Fibroblast of skin of scalp (primary cell): ENCODE measurements at regions not wholly inside any gene's neighbourhood (a gene's known extent, or its start where the extent isn't known, plus 50 kb on each side); places are given as distances from the start of the nearest gene placed in this dataset.
"Not testable (repeated sequence)": the region's sequence is repeated elsewhere in the genome, so short reads cannot be mapped to it uniquely, and the experiment has no call there.

Experiments used
- DNase-seq: peaks from one replicate; pipeline ENCODE4 v3.0.0-alpha.2; 2013

DNA sequence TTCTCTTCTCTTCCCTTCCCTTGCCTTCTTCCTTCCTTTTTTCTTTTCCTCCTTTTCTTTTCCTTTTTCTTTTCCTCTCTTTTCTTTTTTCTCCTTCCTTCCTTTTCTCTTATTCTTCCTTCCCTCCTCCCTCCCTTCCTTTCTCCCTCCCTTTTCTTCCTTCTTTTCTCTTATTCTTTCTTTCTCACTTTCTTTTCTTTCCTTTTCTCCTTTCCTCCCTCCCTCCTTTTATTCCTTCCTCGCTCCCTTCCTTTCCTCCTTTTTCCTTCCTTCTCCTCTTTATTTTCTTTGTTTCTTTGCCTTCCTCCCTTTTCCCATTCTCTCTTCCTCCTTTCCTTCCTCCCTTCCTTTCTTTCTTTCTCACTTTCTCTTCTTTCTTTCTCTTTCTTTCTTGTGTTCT is 146.1 kb downstream of the ZNF92 start:
- DNase-seq = not testable (repeated sequence)

DNA sequence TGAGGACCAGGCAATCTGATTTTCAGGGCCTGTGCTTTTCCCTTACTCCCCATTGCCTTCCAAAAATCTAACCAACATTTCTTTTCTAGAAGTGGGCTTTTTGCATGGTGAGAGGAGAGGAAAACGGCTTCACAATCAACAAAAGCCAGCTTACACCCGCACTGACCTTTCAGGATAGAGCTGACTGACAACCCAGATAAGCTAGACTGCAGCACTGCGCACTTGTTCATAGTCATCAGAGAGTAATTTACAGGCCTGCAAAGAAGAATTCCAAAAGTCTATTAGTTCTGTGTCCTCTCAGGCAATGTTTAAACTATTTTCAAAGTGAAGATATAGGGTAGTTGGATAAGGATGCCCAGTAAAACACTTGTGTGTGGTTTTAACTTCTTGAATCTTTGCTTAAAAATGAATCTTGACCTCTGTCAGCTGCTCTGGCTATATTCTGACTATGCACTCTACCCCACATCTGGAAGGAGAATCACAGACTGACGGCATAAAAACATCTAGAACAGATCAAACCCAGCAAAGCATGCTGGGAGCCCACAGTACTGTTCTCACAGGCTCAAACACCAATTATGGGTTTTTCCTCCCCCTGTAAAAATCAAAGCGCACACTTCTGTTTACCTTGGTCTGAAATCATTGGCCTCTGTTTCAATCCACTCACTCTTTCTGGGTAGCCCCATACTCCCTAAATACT is 172.0 kb downstream of the ZNF92 start:
- not testable (repeated sequence) for DNase-seq

DNA sequence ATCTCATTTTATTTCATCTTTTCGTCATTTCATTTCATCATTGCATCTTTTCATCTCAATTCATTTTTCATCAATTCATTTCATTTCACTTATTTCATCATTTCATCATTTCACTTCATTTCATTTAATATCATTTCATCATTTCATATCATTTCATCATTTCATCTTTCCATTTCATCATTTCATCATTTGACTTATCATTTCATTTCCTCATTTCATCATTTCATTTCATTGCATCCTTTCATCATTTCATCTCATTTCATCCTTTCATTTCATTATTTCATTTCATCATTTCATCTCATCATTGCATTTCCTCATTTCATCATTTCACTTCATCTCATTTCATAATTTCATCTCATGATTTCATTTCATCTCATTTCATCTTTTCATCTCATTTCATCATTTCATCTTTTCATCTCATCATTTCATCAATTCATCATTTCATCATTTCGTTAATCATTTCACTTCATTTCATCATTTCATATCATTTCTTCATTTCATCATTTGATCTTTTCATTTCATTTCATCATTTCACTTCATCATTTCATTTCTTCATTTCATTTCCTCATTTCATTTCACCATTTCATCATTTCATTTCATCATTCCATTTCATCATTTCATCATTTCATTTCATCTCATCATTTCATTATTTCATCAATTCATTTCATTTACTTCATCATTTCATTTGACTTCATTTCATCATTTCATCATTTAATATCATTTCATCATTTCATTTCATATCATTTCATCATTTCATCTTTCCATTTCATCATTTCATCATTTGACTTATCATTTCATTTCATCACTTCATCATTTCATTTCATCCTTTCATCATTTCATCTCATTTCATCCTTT is 176.2 kb downstream of the ZNF92 start:
- not testable (repeated sequence) for DNase-seq

DNA sequence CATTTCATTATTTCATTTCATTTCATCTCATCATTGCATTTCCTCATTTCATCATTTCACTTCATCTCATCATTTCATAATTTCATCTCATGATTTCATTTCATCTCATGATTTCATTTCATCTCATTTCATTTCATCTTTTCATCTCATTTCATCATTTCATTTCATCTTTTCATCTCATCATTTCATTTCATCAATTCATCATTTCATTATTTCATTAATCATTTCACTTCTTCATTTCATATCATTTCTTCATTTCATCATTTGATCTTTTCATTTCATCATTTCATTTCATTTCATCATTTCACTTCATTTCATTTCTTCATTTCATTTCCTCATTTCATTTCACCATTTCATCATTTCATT is 176.8 kb downstream of the ZNF92 start:
- DNase-seq = not testable (repeated sequence)

DNA sequence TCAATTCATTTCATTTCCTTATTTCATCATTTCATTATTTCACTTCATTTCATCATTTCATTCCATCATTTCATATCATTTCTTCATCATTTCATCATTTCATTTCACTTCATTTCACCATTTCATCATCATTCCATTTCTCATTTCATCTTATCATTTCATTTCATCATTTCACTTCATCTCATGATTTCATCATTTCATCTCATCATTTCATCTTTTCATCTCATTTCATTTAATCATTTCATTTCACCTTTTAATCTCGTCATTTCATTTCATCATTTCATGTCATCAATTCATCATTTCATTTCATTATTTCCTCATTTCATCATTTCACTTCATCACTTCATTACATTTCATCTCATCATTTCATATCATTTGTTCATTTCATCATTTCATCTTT is 177.4 kb downstream of the ZNF92 start:
- not testable (repeated sequence) for DNase-seq

DNA sequence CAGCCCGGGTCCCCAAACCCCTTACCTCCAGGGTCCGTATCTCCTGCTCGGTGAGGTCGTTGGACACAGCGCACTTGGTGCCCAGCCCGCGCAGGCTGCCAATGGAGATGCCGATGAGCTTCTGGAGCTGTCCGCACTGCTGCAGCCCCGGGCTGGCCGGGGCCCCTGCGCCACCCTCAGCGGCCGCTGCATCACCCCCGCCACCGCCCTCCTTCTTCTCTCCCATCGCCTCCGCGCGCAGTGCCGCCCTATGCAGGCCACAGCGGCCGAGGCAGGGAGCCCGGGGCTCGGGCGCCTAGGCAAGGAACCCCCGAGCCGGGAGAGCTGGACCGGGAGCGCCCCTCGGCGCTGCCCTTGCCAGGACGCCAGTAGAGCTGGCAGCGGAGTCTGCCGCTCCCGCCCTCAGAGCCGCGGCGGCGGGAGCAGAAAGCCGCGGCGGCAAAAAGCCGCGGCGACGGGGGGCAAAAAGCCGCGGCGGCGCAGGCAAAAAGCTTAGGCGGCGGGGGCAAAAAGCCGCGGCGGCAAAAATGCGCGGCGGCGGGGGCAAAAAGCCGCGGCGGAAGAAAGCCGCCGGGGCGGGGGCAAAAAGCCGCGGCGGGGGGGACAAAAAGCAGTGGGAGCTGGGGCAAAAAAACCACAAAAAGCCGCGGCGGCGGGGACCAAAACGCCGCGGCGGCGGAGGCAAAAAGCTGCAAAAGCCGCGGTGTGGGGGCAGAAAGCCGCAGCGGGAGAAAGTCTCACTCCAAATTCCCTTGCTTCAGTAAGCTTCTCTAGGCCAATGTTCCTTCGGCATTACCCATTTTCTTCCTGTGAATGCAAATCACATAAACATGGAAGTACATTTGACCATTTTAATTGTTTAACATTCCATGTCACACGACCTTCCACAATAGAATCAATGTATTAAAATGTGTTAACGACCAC is 181.2 kb downstream of the ZNF92 start:
- not testable (repeated sequence) for DNase-seq

DNA sequence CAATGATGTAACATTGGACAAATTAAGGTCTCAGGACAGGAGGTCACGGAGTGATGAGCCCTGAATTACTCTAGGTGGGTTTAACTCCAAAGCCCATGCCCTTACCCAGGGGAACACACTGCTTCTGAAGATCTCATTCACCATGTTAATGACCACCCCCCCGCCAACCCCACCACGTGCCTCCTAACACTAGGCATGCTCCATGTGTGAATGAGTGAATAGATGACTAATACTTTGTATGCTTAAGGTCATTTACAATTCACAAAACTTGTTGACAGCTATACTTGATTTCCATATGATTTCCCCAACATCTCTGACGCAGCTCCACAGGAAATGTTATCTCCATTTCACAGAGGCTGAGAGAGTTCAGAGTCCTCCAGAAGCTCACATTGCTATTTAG is 184.9 kb downstream of the ZNF92 start:
- DNase-seq = not testable (repeated sequence)

DNA sequence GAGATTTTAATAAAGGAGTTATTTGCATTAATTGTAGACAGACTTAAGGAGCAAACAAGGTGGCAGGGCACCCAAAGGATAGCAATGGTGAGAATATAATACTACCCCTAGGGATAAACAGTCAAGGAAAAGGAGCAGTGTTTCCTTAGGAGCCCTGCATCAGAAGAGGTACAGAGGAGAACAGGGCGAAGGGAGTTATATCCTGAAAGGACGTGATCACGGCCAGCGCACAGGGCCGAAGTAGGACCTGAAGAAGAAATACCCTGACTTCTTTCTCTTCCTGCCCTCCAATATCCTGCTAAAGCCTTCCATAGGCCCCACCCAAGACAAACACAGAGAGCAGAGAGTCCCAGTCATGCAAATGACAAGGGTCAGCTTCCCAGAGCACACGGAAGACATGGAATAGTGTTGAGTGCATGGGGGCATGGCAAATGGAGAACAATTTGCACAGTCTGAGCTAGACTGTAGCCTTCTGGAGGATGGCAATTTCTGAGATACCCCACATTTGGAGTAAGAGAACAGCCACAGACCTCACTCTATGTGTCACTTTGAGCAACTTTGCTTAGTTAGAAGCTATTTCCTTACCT is 188.2 kb downstream of the ZNF92 start:
- DNase-seq = not testable (repeated sequence)

DNA sequence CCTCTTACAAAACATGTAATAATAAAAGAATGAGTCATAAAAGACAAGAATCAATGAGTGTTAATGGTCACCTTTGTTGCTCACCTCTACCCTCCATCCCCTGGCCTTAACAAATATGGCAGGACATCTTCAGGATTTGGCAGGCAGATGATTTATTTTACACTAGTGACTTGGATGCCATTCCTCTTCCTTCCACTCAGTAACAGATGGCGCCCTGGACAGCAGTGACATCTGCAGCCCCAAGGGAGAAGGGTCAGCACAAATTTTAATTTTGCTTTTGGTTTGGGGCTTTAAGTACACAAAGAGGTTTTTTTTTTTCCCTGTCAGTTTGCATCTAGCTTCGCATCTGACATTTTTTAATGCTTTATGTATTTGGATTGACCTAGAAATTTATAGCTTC is 188.9 kb downstream of the ZNF92 start:
- not testable (repeated sequence) for DNase-seq

DNA sequence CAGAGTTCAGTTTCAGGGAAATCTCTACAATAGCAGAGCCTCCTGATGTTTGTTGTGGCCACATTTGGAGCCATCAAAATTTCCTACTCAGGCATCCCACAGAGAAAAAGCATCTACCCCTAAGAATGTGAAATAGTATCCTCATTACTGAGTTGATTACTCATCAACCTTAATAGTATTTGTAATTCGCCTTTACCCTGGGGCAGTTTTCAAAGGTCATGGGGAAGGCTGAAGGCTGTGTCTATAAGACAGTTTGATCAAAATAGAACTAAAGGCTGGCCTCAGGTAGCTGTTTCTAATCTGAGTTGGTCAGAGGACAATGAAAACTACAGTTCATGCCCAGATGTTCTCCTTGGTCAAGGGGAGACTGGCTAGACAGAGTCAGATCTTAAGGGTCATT is 189.7 kb downstream of the ZNF92 start:
- DNase-seq = not testable (repeated sequence)

DNA sequence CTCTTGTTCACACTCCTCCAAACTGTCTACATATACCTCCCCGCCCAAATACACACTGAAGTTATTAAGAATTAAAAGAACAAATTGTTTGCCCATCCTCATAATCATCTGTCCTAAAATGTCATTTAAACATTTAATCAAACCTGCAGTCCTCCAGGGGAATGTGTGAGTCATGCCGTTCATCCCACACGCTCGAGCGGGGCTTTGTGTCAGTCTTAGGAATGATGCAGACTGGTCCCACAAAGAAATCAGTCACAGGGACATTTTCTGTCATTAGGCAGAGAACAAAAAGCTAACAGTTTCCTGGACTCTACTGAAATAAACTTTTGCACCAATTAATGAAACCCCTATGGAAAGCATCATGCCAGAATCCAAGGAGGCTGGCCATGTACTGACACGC is 194.6 kb downstream of the ZNF92 start:
- not testable (repeated sequence) for DNase-seq

DNA sequence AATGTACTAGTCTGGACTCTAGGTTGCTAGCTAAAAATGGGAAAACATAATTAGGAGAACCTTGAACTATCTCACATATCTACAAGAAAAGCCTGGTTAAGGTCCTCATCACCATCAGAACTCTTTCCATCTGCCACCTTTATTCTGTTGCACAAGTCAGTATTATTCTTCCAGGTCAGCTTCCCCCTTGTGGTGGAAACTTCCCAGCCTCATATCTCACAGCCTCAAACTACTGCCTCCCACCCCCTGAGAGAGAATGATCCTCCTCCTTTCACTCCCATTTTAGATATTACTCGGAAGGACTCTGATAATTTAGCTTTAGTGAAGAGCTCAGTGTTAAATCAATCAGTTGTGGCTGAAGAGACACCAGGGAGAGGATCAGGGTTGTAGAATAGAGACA is 197.3 kb downstream of the ZNF92 start:
- DNase-seq = not testable (repeated sequence)

DNA sequence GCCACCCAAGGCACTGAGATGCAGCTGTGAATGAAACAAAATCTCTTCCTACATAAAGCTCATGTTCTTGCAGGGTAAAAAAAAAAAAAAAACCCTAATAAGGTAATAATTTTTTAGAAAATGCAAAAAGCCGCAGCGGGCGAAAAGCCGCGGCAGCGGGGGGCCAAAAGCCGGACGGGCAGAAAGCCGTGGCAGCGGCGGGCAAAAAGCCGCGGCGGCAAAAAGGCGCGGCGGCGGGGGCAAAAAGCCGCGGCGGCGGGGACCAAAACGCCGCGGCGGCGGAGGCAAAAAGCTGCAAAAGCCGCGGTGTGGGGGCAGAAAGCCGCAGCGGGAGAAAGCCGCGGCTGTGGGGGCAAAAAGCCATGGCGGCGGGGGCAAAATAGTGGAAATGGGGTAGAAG is 198.9 kb downstream of the ZNF92 start:
- DNase-seq = peak; percentile 5

DNA sequence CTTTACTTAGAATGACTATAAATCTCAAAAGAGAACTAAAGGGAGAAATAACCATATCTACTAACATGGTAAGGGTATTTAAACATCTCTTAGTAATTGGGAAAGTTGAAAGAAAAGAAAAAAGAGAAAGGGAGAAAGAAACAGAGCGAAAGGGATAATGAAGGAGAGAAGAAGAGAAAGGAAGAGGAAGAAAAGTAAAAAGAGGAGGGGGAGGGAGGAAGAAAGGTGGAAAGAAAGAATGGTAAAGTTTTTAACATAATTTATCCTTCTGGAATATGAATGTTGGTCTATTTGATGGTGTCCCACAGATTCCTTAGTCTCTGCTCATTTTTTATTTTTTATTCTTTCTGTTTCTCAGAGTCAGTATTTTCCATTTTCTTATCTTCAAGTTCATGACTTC is 202.7 kb downstream of the ZNF92 start:
- DNase-seq = not testable (repeated sequence)

DNA sequence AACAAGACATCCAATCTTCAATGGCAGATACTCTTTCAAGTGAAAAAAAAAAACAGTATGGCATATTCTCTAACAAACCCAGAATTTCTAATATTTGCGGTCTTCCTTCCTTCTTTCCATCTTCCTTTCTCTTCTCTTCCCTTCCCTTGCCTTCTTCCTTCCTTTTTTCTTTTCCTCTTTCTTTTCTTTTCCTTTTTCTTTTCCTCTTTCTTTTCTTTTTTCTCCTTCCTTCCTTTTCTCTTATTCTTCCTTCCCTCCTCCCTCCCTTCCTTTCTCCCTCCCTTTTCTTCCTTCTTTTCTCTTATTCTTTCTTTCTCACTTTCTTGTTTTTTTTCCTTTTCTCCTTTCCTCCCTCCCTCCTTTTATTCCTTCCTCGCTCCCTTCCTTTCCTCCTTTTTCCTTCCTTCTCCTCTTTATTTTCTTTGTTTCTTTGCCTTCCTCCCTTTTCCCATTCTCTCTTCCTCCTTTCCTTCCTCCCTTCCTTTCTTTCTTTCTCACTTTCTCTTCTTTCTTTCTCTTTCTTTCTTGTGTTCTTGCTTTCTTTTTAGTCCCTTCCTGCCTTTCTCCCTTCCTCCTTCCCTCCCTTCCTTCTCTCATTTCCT is 209.0 kb downstream of the ZNF92 start:
- DNase-seq = not testable (repeated sequence)

DNA sequence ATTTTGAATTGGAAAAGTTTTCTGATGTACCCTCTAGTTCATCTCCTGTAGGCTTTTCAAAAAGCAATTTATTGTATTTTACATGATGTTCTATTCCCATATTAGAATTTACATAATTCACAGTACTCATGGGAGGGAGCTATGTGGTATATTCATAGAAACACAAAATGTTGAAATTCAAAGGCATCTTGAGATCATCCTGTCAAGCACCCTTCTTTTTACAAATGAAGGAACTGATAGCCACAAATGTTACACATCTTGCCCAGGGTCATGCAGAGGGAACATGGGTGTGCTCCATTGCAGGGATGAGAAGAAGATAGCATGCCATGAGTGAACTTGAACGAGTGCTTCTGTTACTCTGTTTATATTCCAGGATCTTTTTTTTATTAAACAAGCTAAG is 228.8 kb downstream of the ZNF92 start:
- not testable (repeated sequence) for DNase-seq

DNA sequence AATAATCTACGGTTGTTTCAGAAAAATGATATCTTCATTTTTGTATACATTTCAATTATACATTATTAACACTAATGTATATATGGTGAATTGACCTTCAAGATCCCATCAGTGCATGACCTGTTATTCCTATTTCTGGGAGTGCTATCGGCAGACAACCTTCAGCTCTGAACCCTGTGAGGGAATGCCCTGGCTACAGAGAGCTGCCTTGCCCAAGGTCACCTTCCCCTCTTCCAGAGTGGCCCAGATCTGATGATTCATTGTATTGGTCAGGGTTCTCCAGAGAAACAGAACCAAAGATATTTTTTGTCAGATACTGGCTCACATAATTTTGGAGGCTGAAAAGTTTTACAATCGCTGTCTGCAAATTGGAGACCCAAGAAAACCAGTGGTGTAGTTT is 235.5 kb downstream of the ZNF92 start:
- DNase-seq = no peak

DNA sequence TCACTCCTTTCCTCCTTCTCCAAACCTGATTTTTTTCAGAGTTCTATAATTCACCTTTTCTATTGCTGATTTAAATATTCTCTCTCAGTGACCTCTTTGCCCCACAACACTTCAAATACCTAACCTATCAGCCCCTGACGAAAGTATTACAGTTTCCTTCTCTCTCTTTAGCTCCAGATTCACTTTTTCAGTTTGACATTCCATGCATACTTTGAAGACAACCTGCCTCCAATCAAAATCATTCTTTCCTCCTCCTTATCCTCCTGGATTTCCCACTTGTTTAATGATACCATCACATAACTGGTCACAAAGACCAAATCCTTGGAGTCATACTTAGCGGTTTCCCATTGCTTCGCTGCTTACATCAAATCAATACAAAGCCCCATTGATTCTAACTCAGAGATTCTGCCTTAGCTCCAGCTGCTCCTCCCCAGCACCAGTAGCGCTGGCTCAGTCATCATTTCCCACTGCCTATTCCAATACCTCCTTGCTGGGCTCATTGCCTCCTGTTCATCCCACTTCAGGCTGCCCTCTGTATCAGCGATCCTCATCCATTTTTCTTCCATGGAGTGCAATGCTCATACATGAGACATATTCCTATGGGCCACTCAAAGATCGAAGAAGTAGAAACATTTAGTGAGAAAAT is 240.1 kb downstream of the ZNF92 start:
- not testable (repeated sequence) for DNase-seq

DNA sequence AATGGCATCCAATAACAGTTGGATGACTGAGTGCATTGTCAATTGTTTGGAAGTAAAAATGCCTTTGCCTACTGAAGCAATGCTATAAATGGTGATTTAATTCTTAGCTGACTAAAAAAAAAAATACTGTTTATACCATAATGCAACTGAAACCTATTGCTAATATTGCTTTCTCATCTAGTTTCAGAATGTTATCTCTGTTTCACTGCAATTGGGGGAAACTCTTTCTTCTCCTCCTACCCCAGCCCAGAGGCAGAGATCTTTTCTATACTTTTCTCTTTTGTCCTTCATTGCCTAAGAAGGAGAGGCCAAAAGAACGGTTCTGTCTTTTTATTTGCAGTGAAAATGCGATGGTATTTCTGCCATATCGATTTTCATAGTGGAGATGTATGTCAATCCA is 242.5 kb downstream of the ZNF92 start:
- DNase-seq = not testable (repeated sequence)

DNA sequence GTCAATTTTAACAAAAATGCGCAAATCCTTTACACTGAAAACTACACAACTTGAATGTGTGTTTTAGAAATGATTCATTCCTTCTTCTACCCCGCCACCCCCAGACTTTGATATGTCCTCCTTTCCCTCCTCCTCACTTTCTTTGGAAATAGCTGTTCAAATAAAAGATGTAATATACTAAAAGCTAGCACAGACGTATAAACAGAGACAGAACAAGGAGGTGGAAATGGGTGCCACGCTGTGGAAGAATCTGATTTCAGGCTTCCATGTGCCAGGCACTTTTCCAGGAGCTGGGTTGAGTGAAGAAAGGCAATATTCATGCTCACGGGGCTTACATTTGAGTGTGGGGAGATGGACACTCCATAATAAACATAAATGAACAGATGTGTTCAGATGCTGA is 246.6 kb downstream of the ZNF92 start:
- not testable (repeated sequence) for DNase-seq

DNA sequence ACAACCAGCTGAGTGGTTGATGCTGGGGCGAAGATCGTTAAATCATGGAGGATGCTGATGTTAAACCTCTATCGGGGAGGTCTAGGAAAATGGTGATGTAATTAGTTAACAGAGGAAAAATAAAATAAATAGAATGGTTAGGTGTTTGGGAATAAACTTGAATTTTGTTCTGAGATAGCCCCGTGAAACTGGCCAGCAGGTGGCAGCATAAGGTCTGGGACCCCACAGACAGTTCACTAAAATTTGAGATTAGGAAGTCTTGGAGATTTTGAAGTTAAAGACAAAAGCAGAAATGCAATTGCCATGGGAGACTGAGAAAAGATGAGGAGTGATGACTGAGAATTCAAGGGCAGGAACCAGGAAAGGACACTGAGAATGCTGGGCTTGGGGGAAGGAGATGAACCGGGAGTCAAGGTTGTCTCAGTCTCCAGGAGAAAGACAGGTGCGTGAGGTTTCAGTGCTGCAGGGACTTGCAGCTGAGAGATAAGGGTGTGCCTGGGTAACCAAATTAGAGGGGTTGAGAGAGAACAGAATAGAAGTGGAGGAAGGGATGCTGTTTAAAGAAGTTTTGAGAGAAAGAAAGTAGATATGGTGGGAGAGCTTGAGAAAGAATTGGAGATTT is 248.0 kb downstream of the ZNF92 start:
- DNase-seq = peak; percentile 5
